ENCODE measurements at regions not wholly inside any gene's neighbourhood (a gene's known extent, or its start where the extent isn't known, plus 50 kb on each side); places are given as distances from the start of the nearest gene placed in this dataset.
"Not testable (repeated sequence)": the region's sequence is repeated elsewhere in the genome, so short reads cannot be mapped to it uniquely, and the experiment has no call there.

GRCh38 chr10:90066435-90066834 is 365.0 kb downstream of the KIF20B start:
- H3K27me3 Mint-ChIP-seq (ENCODE audit: insufficient read depth): peaks cover 2% of the 10 kb centered on the region
- intact Hi-C loops (cut with micrococcal nuclease): no loop called here
- no peaks in the 10 kb centered on the region for H3K4me1 Mint-ChIP-seq (ENCODE audit: low read depth)
- no peak for DNase-seq (ENCODE audit: low spot score)
- H3K36me3 Mint-ChIP-seq (ENCODE audit: low read depth): no peaks in the 10 kb centered on the region
- H3K9me3 Mint-ChIP-seq: no peaks in the 10 kb centered on the region
- H3K27ac Mint-ChIP-seq: no peak overlapping the region
- H3K4me3 Mint-ChIP-seq: no peak overlapping the region

GRCh38 chr10:90075995-90076394 is 374.6 kb downstream of the KIF20B start:
- H3K4me3 Mint-ChIP-seq: no peak overlapping the region
- H3K27me3 Mint-ChIP-seq (ENCODE audit: insufficient read depth): no peaks in the 10 kb centered on the region
- H3K4me1 Mint-ChIP-seq (ENCODE audit: low read depth): no peaks in the 10 kb centered on the region
- intact Hi-C loops (cut with micrococcal nuclease): no loop called here
- DNase-seq (ENCODE audit: low spot score): no peak
- no peaks in the 10 kb centered on the region for H3K36me3 Mint-ChIP-seq (ENCODE audit: low read depth)
- no peak overlapping the region for H3K27ac Mint-ChIP-seq
- no peaks in the 10 kb centered on the region for H3K9me3 Mint-ChIP-seq

- Mint-ChIP-seq H3K9me3 (no peaks in the 10 kb centered on the region), H3K27me3 (ENCODE audit: insufficient read depth) (no peaks in the 10 kb centered on the region), H3K4me3 (no peak overlapping the region), H3K4me1 (ENCODE audit: low read depth) (no peaks in the 10 kb centered on the region), H3K27ac (no peak overlapping the region), H3K36me3 (ENCODE audit: low read depth) (no peaks in the 10 kb centered on the region)
- intact Hi-C loops (cut with micrococcal nuclease): no loop called here
- DNase-seq (ENCODE audit: low spot score): no peak
Measured at GRCh38 chr10:90079819-90080218, 378.4 kb downstream of the KIF20B start.

GRCh38 chr10:90086606-90087190 is 385.3 kb downstream of the KIF20B start:
- H3K4me1 Mint-ChIP-seq (ENCODE audit: low read depth); DNase-seq (ENCODE audit: low spot score); H3K27ac Mint-ChIP-seq; H3K27me3 Mint-ChIP-seq (ENCODE audit: insufficient read depth); H3K36me3 Mint-ChIP-seq (ENCODE audit: low read depth); H3K4me3 Mint-ChIP-seq; H3K9me3 Mint-ChIP-seq: not testable (repeated sequence)
- intact Hi-C loops (cut with micrococcal nuclease): loop anchor here (2.0 to 5.0 kb wide), 2 partner anchors 140 to 279 kb away; no protein-coding TSS in a partner anchor

- peaks cover 7% of the 10 kb centered on the region for H3K4me1 Mint-ChIP-seq (ENCODE audit: low read depth)
- DNase-seq (ENCODE audit: low spot score): no peak
- no peaks in the 10 kb centered on the region for H3K36me3 Mint-ChIP-seq (ENCODE audit: low read depth)
- no peak overlapping the region for H3K4me3 Mint-ChIP-seq
- no peaks in the 10 kb centered on the region for H3K9me3 Mint-ChIP-seq
- H3K27me3 Mint-ChIP-seq (ENCODE audit: insufficient read depth): peaks cover under 1% of the 10 kb centered on the region
- H3K27ac Mint-ChIP-seq: no peak overlapping the region
- intact Hi-C loops (cut with micrococcal nuclease): loop anchor here (2.0 to 5.0 kb wide), 2 partner anchors 139 to 280 kb away; no protein-coding TSS in a partner anchor
Measured at GRCh38 chr10:90087197-90088023, 386.0 kb downstream of the KIF20B start.

- no peaks in the 10 kb centered on the region for H3K36me3 Mint-ChIP-seq (ENCODE audit: low read depth)
- H3K27me3 Mint-ChIP-seq (ENCODE audit: insufficient read depth): peaks cover 2% of the 10 kb centered on the region
- intact Hi-C loops (cut with micrococcal nuclease): loop anchor here (5.0 kb wide), 1 partner anchor 281 kb away; no protein-coding TSS in a partner anchor
- H3K4me1 Mint-ChIP-seq (ENCODE audit: low read depth): peaks cover 7% of the 10 kb centered on the region
- H3K27ac Mint-ChIP-seq: no peak overlapping the region
- no peak overlapping the region for H3K4me3 Mint-ChIP-seq
- DNase-seq (ENCODE audit: low spot score): no peak
- H3K9me3 Mint-ChIP-seq: no peaks in the 10 kb centered on the region
Measured at GRCh38 chr10:90088024-90088317, 386.6 kb downstream of the KIF20B start.

GRCh38 chr10:90089719-90090118 is 388.3 kb downstream of the KIF20B start:
- peaks cover 2% of the 10 kb centered on the region for H3K27me3 Mint-ChIP-seq (ENCODE audit: insufficient read depth)
- H3K36me3 Mint-ChIP-seq (ENCODE audit: low read depth): no peaks in the 10 kb centered on the region
- H3K27ac Mint-ChIP-seq: no peak overlapping the region

GRCh38 chr10:90096196-90096595 is 394.8 kb downstream of the KIF20B start:
- no peak overlapping the region for H3K27ac Mint-ChIP-seq
- no peaks in the 10 kb centered on the region for H3K36me3 Mint-ChIP-seq (ENCODE audit: low read depth)
- peaks cover 2% of the 10 kb centered on the region for H3K27me3 Mint-ChIP-seq (ENCODE audit: insufficient read depth)
- no peak overlapping the region for H3K4me3 Mint-ChIP-seq
- intact Hi-C loops (cut with micrococcal nuclease): no loop called here
- no peaks in the 10 kb centered on the region for H3K4me1 Mint-ChIP-seq (ENCODE audit: low read depth)
- H3K9me3 Mint-ChIP-seq: no peaks in the 10 kb centered on the region
- DNase-seq (ENCODE audit: low spot score): no peak

More at GRCh38 chr10:90089719-90090118, 388.3 kb downstream of the KIF20B start:
- intact Hi-C loops (cut with micrococcal nuclease): loop anchor here (5.0 kb wide), 1 partner anchor 282 kb away; no protein-coding TSS in a partner anchor
- no peaks in the 10 kb centered on the region for H3K9me3 Mint-ChIP-seq
- no peak for DNase-seq (ENCODE audit: low spot score)
- peaks cover 7% of the 10 kb centered on the region for H3K4me1 Mint-ChIP-seq (ENCODE audit: low read depth)
- H3K4me3 Mint-ChIP-seq: no peak overlapping the region

- intact Hi-C loops (cut with micrococcal nuclease); H3K4me3 Mint-ChIP-seq; H3K27ac Mint-ChIP-seq; H3K4me1 Mint-ChIP-seq (ENCODE audit: low read depth); H3K9me3 Mint-ChIP-seq; H3K36me3 Mint-ChIP-seq (ENCODE audit: low read depth); H3K27me3 Mint-ChIP-seq (ENCODE audit: insufficient read depth); DNase-seq (ENCODE audit: low spot score): not testable (repeated sequence)
Measured at GRCh38 chr10:90107581-90107980, 406.2 kb downstream of the KIF20B start.

GRCh38 chr10:90111671-90112070 is 410.3 kb downstream of the KIF20B start:
- H3K27me3 Mint-ChIP-seq (ENCODE audit: insufficient read depth): no peaks in the 10 kb centered on the region
- H3K4me1 Mint-ChIP-seq (ENCODE audit: low read depth): no peaks in the 10 kb centered on the region
- peaks cover 5% of the 10 kb centered on the region for H3K9me3 Mint-ChIP-seq
- no peak overlapping the region for H3K27ac Mint-ChIP-seq
- no peaks in the 10 kb centered on the region for H3K36me3 Mint-ChIP-seq (ENCODE audit: low read depth)
- intact Hi-C loops (cut with micrococcal nuclease): no loop called here
- H3K4me3 Mint-ChIP-seq: no peak overlapping the region
- DNase-seq (ENCODE audit: low spot score): no peak

GRCh38 chr10:90112681-90113080 is 411.3 kb downstream of the KIF20B start:
- no peaks in the 10 kb centered on the region for H3K27me3 Mint-ChIP-seq (ENCODE audit: insufficient read depth)
- no peaks in the 10 kb centered on the region for H3K4me1 Mint-ChIP-seq (ENCODE audit: low read depth)
- no peak overlapping the region for H3K4me3 Mint-ChIP-seq
- intact Hi-C loops (cut with micrococcal nuclease): no loop called here
- H3K36me3 Mint-ChIP-seq (ENCODE audit: low read depth): no peaks in the 10 kb centered on the region
- DNase-seq (ENCODE audit: low spot score): no peak
- no peak overlapping the region for H3K27ac Mint-ChIP-seq
- H3K9me3 Mint-ChIP-seq: peaks cover 5% of the 10 kb centered on the region

- H3K9me3 Mint-ChIP-seq; H3K27ac Mint-ChIP-seq; H3K36me3 Mint-ChIP-seq (ENCODE audit: low read depth); DNase-seq (ENCODE audit: low spot score); H3K4me1 Mint-ChIP-seq (ENCODE audit: low read depth); H3K27me3 Mint-ChIP-seq (ENCODE audit: insufficient read depth); intact Hi-C loops (cut with micrococcal nuclease); H3K4me3 Mint-ChIP-seq: not testable (repeated sequence)
Measured at GRCh38 chr10:90118567-90118966, 417.2 kb downstream of the KIF20B start.

GRCh38 chr10:90119631-90120280 is 418.4 kb downstream of the KIF20B start:
- intact Hi-C loops (cut with micrococcal nuclease); H3K4me1 Mint-ChIP-seq (ENCODE audit: low read depth); DNase-seq (ENCODE audit: low spot score); H3K27ac Mint-ChIP-seq; H3K4me3 Mint-ChIP-seq; H3K9me3 Mint-ChIP-seq; H3K36me3 Mint-ChIP-seq (ENCODE audit: low read depth); H3K27me3 Mint-ChIP-seq (ENCODE audit: insufficient read depth): not testable (repeated sequence)
